Frontal cortex (tissue), 3 donors: ENCODE measurements at regions not wholly inside any gene's neighbourhood (a gene's known extent, or its start where the extent isn't known, plus 50 kb on each side); places are given as distances from the start of the nearest gene placed in this dataset.

Experiments used
- DNase-seq, 2 donors: peaks; one replicate each; pipeline ENCODE4 v3.0.0; 2012; ENCODE audit warnings: low spot score in 2 of 2
- FAIRE-seq: peaks from 2 replicates; lab custom pipeline; 2012; peaks lifted over from hg19 to GRCh38; lab: Jason Lieb, UNC
- donor health status: control.
- donor health status: control.
- donor health status: control.

GRCh38 chr3:152177757-152178156 is 91.0 kb upstream of the MBNL1 start:
- FAIRE-seq: no peak
- no peak for DNase-seq

GRCh38 chr3:152183473-152183872 is 85.3 kb upstream of the MBNL1 start:
- FAIRE-seq (no peak), DNase-seq (peak in 1 of 2 donors; percentile 8)

GRCh38 chr3:152184971-152185686 is 83.6 kb upstream of the MBNL1 start:
- DNase-seq (no peak), FAIRE-seq (no peak)

- FAIRE-seq: no peak
- no peak for DNase-seq
Measured at GRCh38 chr3:152185891-152186630, 82.7 kb upstream of the MBNL1 start.

- DNase-seq (no peak), FAIRE-seq (no peak)
Measured at GRCh38 chr3:152190636-152191183, 78.0 kb upstream of the MBNL1 start.

- DNase-seq (no peak), FAIRE-seq (no peak)
Measured at GRCh38 chr3:152192050-152192449, 76.7 kb upstream of the MBNL1 start.

- FAIRE-seq: no peak
Measured at GRCh38 chr3:152192936-152193672, 75.6 kb upstream of the MBNL1 start.

GRCh38 chr3:152193673-152194267 is 75.0 kb upstream of the MBNL1 start:
- DNase-seq (no peak), FAIRE-seq (no peak)

More at GRCh38 chr3:152192936-152193672, 75.6 kb upstream of the MBNL1 start:
- no peak for DNase-seq

- FAIRE-seq: no peak
- no peak for DNase-seq
Measured at GRCh38 chr3:152195206-152195605, 73.5 kb upstream of the MBNL1 start.

- peak; percentile 31 for FAIRE-seq
- no peak for DNase-seq
Measured at GRCh38 chr3:152196782-152197181, 71.9 kb upstream of the MBNL1 start.

- DNase-seq: no peak
- FAIRE-seq: no peak
Measured at GRCh38 chr3:152197451-152197850, 71.3 kb upstream of the MBNL1 start.

GRCh38 chr3:152197937-152198336 is 70.8 kb upstream of the MBNL1 start:
- DNase-seq (no peak), FAIRE-seq (no peak)

GRCh38 chr3:152198665-152199064 is 70.1 kb upstream of the MBNL1 start:
- DNase-seq: no peak
- no peak for FAIRE-seq

- FAIRE-seq (no peak), DNase-seq (no peak)
Measured at GRCh38 chr3:152199102-152199840, 69.5 kb upstream of the MBNL1 start.

GRCh38 chr3:152200476-152201420 is 68.0 kb upstream of the MBNL1 start:
- no peak for FAIRE-seq
- no peak for DNase-seq

- DNase-seq (no peak), FAIRE-seq (no peak)
Measured at GRCh38 chr3:152202976-152203626, 65.6 kb upstream of the MBNL1 start.

- DNase-seq: no peak
- no peak for FAIRE-seq
Measured at GRCh38 chr3:152203652-152204051, 65.1 kb upstream of the MBNL1 start.

- FAIRE-seq (no peak), DNase-seq (no peak)
Measured at GRCh38 chr3:152204218-152204617, 64.5 kb upstream of the MBNL1 start.
